Gastrocnemius medialis (tissue), 4 donors: ENCODE measurements at regions not wholly inside any gene's neighbourhood (a gene's known extent, or its start where the extent isn't known, plus 50 kb on each side); places are given as distances from the start of the nearest gene placed in this dataset.

Experiments
- CTCF ChIP-seq, 5 experiments: fragments of 450-650 bp in 3 of 5; fragments of 200-600 bp in 2 of 5; sonication (generic) in 2 of 5; IDR thresholded peaks in 4 of 5; conservative IDR thresholded peaks in 1 of 5; 1 replicate in 4 of 5; 2 replicates in 1 of 5; pipeline ENCODE4 v1.5.1; 2016 to 2019; ENCODE audit warnings: antibody characterized with exemption in 5 of 5, mild to moderate bottlenecking in 3 of 5, moderate library complexity in 3 of 5
- POLR2A ChIP-seq, 2 donors: fragments of 450-650 bp; IDR thresholded peaks; one replicate each; pipeline ENCODE4 v1.6.1; 2017; ENCODE audit warnings: antibody characterized with exemption in 2 of 2, mild to moderate bottlenecking in 2 of 2, moderate library complexity in 2 of 2

GRCh38 chr15:69951898-69952555 lies 145.7 kb downstream of the TLE3 start:
- TF ChIP-seq CTCF (IDR thresholded peaks at IDR 0.05 in 4 of 5, conservative IDR thresholded peaks at IDR 0.05 in 1 of 5) (no peak), POLR2A (IDR thresholded peaks at IDR 0.05) (no peak)
